Liver (tissue), 8 donors: ENCODE measurements at regions not wholly inside any gene's neighbourhood (a gene's known extent, or its start where the extent isn't known, plus 50 kb on each side); places are given as distances from the start of the nearest gene placed in this dataset.
"Not testable (repeated sequence)": the region's sequence is repeated elsewhere in the genome, so short reads cannot be mapped to it uniquely, and the experiment has no call there.

ENCODE experiments used
- DNase-seq: peaks from one replicate; pipeline ENCODE4 v3.0.0-alpha.2; 2017; ENCODE audit warnings: low spot score
- H3K27ac ChIP-seq, 2 donors: one replicate each; pipeline ENCODE4 v1.7.0; 2013; ENCODE audit warnings: inconsistent platforms in 2 of 2, low read length in 2 of 2, control low read depth in 1 of 2, low read depth in 1 of 2, mild to moderate bottlenecking in 1 of 2
- H3K27me3 ChIP-seq, 4 donors: one replicate each; pipeline versions ENCODE4 v1.6.1 to v1.7.0; 2013; ENCODE audit warnings: low read length in 3 of 4, inconsistent platforms in 1 of 4, mild to moderate bottlenecking in 1 of 4, moderate library complexity in 1 of 4; ENCODE audit not compliant: control insufficient read depth in 4 of 4, insufficient read depth in 4 of 4
- H3K36me3 ChIP-seq, 4 donors: one replicate each; pipeline versions ENCODE4 v1.6.1 to v1.7.0; 2013; ENCODE audit warnings: low read length in 3 of 4, mild to moderate bottlenecking in 3 of 4, low read depth in 1 of 4, moderate library complexity in 1 of 4; ENCODE audit not compliant: control insufficient read depth in 4 of 4, insufficient read depth in 3 of 4
- H3K4me1 ChIP-seq, 4 donors: one replicate each; pipeline versions ENCODE4 v1.6.1 to v1.7.0; 2013; ENCODE audit warnings: low read length in 3 of 4, mild to moderate bottlenecking in 3 of 4, moderate library complexity in 1 of 4; ENCODE audit not compliant: control insufficient read depth in 4 of 4, insufficient read depth in 4 of 4
- H3K4me3 ChIP-seq, 3 donors: one replicate each; pipeline versions ENCODE4 v1.6.1 to v1.7.0; 2013; ENCODE audit warnings: low read length in 3 of 3, control low read depth in 1 of 3, low read depth in 1 of 3, mild to moderate bottlenecking in 1 of 3
- H3K9ac ChIP-seq, 2 donors: one replicate each; pipeline ENCODE4 v1.7.0; 2013; ENCODE audit warnings: low read length in 2 of 2, mild to moderate bottlenecking in 2 of 2, moderate library complexity in 2 of 2, control low read depth in 1 of 2, low read depth in 1 of 2
- H3K9me3 ChIP-seq, 4 donors: one replicate each; pipeline versions ENCODE4 v1.6.1 to v1.7.0; 2013; ENCODE audit warnings: low read length in 3 of 4; ENCODE audit not compliant: control insufficient read depth in 4 of 4
- ATF3 ChIP-seq: IDR thresholded peaks from 2 replicates; pipeline ENCODE4 v1.6.1; 2016; ENCODE audit warnings: antibody characterized with exemption
- CTCF ChIP-seq: fragments of 150-350 bp; IDR thresholded peaks from 2 replicates; pipeline ENCODE4 v1.5.1; 2017; ENCODE audit warnings: improper control_type of control experiment, low read depth, low read length; ENCODE audit not compliant: missing input control
- EGR1 ChIP-seq, 2 donors: IDR thresholded peaks; 2 replicates each; pipeline ENCODE4 v1.6.1; 2016 to 2018; ENCODE audit warnings: antibody characterized with exemption in 2 of 2, low read depth in 2 of 2
- FOXA1 ChIP-seq: IDR thresholded peaks from 2 replicates; pipeline ENCODE4 v1.6.1; 2016; ENCODE audit warnings: antibody characterized with exemption
- FOXA2 ChIP-seq: IDR thresholded peaks from 2 replicates; pipeline ENCODE4 v1.6.1; 2016; ENCODE audit warnings: antibody characterized with exemption
- GABPA ChIP-seq, 2 donors: IDR thresholded peaks in 1 of 2; conservative IDR thresholded peaks in 1 of 2; 2 replicates each; pipeline ENCODE4 v1.6.1; 2016; ENCODE audit warnings: antibody characterized with exemption in 2 of 2, mild to moderate bottlenecking in 1 of 2, moderate library complexity in 1 of 2
- HNF4A ChIP-seq, 2 donors: conservative IDR thresholded peaks; 2 replicates each; pipeline ENCODE4 v1.6.1; 2016; ENCODE audit warnings: antibody characterized with exemption in 2 of 2, mild to moderate bottlenecking in 2 of 2
- JUND ChIP-seq, 2 donors: IDR thresholded peaks; 2 replicates each; pipeline ENCODE4 v1.6.1; 2016; ENCODE audit warnings: antibody characterized with exemption in 2 of 2
- MAX ChIP-seq: IDR thresholded peaks from 2 replicates; pipeline ENCODE4 v1.6.1; 2016; ENCODE audit warnings: antibody characterized with exemption
- NR2F2 ChIP-seq: IDR thresholded peaks from 2 replicates; pipeline ENCODE4 v1.6.1; 2016; ENCODE audit warnings: antibody characterized with exemption
- RAD21 ChIP-seq, 2 donors: IDR thresholded peaks; 2 replicates each; pipeline ENCODE4 v1.6.1; 2016; ENCODE audit warnings: antibody characterized with exemption in 2 of 2, mild to moderate bottlenecking in 2 of 2
- RXRA ChIP-seq, 2 donors: IDR thresholded peaks; 2 replicates each; pipeline ENCODE4 v1.6.1; 2017 to 2018; ENCODE audit warnings: antibody characterized with exemption in 2 of 2, mild to moderate bottlenecking in 1 of 2
- SP1 ChIP-seq: IDR thresholded peaks from 2 replicates; pipeline ENCODE4 v1.6.1; 2018; ENCODE audit warnings: antibody characterized with exemption, mild to moderate bottlenecking
- WGBS: extraction: QIAGEN DNeasy Blood & Tissue Kit; methylation state at CpG from one replicate; pipeline ENCODE4 v1.1.7; 2013; 5-methylcytosine and 5-hydroxymethylcytosine counted together
- TF ChIP-seq, protein P1 (sequence below): IDR thresholded peaks from 2 replicates; pipeline ENCODE4 v1.6.1; 2016; ENCODE audit warnings: antibody characterized with exemption, mild to moderate bottlenecking
- donor health status: healthy.
- donor health status: healthy.
- donor health status: healthy.
- donor health status: healthy.
- donor health status: healthy.

- no peak for TF ChIP-seq GABPA (IDR thresholded peaks at IDR 0.05 in 1 of 2, conservative IDR thresholded peaks at IDR 0.05 in 1 of 2)
- TF ChIP-seq RXRA (IDR thresholded peaks at IDR 0.05): no peak
Observed at GRCh38 chrY:7718626-7719025, 807.1 kb upstream of the AMELY start (continued).

- H3K36me3 ChIP-seq: no peaks in the 10 kb centered on the region
- H3K9ac ChIP-seq: no peak overlapping the region
- 74% methylated on average over 2 of the region's 2 CpGs for WGBS
- H3K9me3 ChIP-seq: no peaks in the 10 kb centered on the region
- DNase-seq: no peak
- no peak overlapping the region for H3K27ac ChIP-seq
- TF ChIP-seq SP1: no peak
- TF ChIP-seq FOXA2: no peak
- TF ChIP-seq, protein P1, sequence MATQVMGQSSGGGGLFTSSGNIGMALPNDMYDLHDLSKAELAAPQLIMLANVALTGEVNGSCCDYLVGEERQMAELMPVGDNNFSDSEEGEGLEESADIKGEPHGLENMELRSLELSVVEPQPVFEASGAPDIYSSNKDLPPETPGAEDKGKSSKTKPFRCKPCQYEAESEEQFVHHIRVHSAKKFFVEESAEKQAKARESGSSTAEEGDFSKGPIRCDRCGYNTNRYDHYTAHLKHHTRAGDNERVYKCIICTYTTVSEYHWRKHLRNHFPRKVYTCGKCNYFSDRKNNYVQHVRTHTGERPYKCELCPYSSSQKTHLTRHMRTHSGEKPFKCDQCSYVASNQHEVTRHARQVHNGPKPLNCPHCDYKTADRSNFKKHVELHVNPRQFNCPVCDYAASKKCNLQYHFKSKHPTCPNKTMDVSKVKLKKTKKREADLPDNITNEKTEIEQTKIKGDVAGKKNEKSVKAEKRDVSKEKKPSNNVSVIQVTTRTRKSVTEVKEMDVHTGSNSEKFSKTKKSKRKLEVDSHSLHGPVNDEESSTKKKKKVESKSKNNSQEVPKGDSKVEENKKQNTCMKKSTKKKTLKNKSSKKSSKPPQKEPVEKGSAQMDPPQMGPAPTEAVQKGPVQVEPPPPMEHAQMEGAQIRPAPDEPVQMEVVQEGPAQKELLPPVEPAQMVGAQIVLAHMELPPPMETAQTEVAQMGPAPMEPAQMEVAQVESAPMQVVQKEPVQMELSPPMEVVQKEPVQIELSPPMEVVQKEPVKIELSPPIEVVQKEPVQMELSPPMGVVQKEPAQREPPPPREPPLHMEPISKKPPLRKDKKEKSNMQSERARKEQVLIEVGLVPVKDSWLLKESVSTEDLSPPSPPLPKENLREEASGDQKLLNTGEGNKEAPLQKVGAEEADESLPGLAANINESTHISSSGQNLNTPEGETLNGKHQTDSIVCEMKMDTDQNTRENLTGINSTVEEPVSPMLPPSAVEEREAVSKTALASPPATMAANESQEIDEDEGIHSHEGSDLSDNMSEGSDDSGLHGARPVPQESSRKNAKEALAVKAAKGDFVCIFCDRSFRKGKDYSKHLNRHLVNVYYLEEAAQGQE: no peak
- H3K4me3 ChIP-seq: no peak overlapping the region
- H3K27me3 ChIP-seq: no peaks in the 10 kb centered on the region
- H3K4me1 ChIP-seq: no peaks in the 10 kb centered on the region
Observed at GRCh38 chrY:7718126-7718525, 806.6 kb upstream of the AMELY start.

- no peak overlapping the region for H3K4me3 ChIP-seq
- H3K27me3 ChIP-seq: no peaks in the 10 kb centered on the region
- WGBS: 50% methylated on average over 2 of the region's 2 CpGs
- TF ChIP-seq RAD21 (IDR thresholded peaks at IDR 0.05) (no peak), JUND (IDR thresholded peaks at IDR 0.05) (no peak), ATF3 (no peak), CTCF (no peak), EGR1 (IDR thresholded peaks at IDR 0.05; ENCODE audit: low read depth in 2 of 2) (no peak), HNF4A (conservative IDR thresholded peaks at IDR 0.05) (no peak), NR2F2 (no peak), FOXA1 (no peak), MAX (no peak), FOXA2 (no peak), SP1 (no peak)
- TF ChIP-seq, protein P1: no peak
- H3K9ac ChIP-seq: no peak overlapping the region
- no peak for DNase-seq
- H3K27ac ChIP-seq: no peak overlapping the region
- no peaks in the 10 kb centered on the region for H3K36me3 ChIP-seq
- H3K4me1 ChIP-seq: no peaks in the 10 kb centered on the region
- no peaks in the 10 kb centered on the region for H3K9me3 ChIP-seq
Observed at GRCh38 chrY:7714426-7714825, 802.9 kb upstream of the AMELY start.

DNA sequence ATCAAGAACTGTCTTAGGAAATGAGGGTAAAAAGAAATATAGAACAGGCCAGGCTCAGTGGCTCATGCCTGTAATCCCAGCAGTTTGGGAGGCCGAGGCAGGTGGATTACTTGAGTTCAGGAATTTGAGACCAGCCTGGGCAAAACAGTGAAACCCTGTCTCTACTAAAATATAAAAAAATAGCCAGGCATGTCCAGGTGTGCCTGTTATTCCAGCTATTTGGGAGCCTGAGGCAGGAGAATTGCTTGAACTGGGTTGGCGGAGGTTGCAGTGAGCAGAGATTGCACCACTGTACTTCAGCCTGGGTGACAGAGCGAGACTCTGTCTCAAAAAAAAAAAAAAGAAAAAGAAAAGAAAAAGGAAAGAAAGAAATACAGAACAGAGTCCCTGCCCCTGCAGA is 802.2 kb upstream of the AMELY start:
- not testable (repeated sequence) for H3K4me1 ChIP-seq, H3K27ac ChIP-seq, H3K9ac ChIP-seq, DNase-seq, H3K4me3 ChIP-seq, H3K9me3 ChIP-seq, H3K27me3 ChIP-seq, H3K36me3 ChIP-seq
- 95% methylated on average over 3 of the region's 3 CpGs for WGBS
